Fibroblast of lung (primary cell): ENCODE measurements at regions not wholly inside any gene's neighbourhood (a gene's known extent, or its start where the extent isn't known, plus 50 kb on each side); places are given as distances from the start of the nearest gene placed in this dataset.

Source experiments
- DNase-seq, 2 donors: peaks; one replicate each; pipeline versions ENCODE4 v3.0.0 to v3.0.0-alpha.2; 2010; ENCODE audit warnings: low read depth in 2 of 2
- H2AFZ ChIP-seq: 2 replicates; pipeline ENCODE4 v1.5.1; 2012; ENCODE audit warnings: low read length, control low read depth, inconsistent platforms
- H3K27ac ChIP-seq: 2 replicates; pipeline ENCODE4 v1.5.1; 2011; ENCODE audit warnings: low read length, control low read depth; ENCODE audit not compliant: insufficient read depth
- H3K27me3 ChIP-seq: 2 replicates; pipeline ENCODE4 v1.5.1; 2011; ENCODE audit warnings: mild to moderate bottlenecking, low read length; ENCODE audit not compliant: control insufficient read depth, insufficient read depth
- H3K36me3 ChIP-seq: 2 replicates; pipeline ENCODE4 v1.5.1; 2011; ENCODE audit warnings: low read length; ENCODE audit not compliant: control insufficient read depth, insufficient read depth
- H3K4me1 ChIP-seq: 2 replicates; pipeline ENCODE4 v1.5.1; 2011; ENCODE audit warnings: low read length; ENCODE audit not compliant: control insufficient read depth, insufficient read depth; ENCODE audit errors: extremely low read depth
- H3K4me2 ChIP-seq: 2 replicates; pipeline ENCODE4 v1.5.1; 2011; ENCODE audit warnings: low read length, control low read depth; ENCODE audit not compliant: insufficient read depth; ENCODE audit errors: extremely low read depth
- H3K4me3 ChIP-seq, 4 experiments: fragments of 200-600 bp in 1 of 4; sonication (generic) in 1 of 4; replicated peaks in 1 of 4; 2 replicates each; pipeline ENCODE4 v1.5.1; 2011 to 2016; ENCODE audit warnings: low read length in 4 of 4, low read depth in 3 of 4, mild to moderate bottlenecking in 3 of 4, control low read depth in 2 of 4, inconsistent platforms in 1 of 4, mixed read lengths in 1 of 4; ENCODE audit not compliant: insufficient read depth in 1 of 4; ENCODE audit errors: control extremely low read depth in 1 of 4
- H3K79me2 ChIP-seq: 2 replicates; pipeline ENCODE4 v1.5.1; 2012; ENCODE audit warnings: mild to moderate bottlenecking, low read length, inconsistent platforms; ENCODE audit not compliant: control insufficient read depth, insufficient read depth
- H3K9ac ChIP-seq: 2 replicates; pipeline ENCODE4 v1.5.1; 2011; ENCODE audit warnings: mild to moderate bottlenecking, low read length, control low read depth; ENCODE audit not compliant: insufficient read depth
- H3K9me3 ChIP-seq: 2 replicates; pipeline ENCODE4 v1.5.1; 2012; ENCODE audit warnings: low read depth, low read length; ENCODE audit not compliant: control insufficient read depth, insufficient read depth
- H4K20me1 ChIP-seq: 2 replicates; pipeline ENCODE4 v1.5.1; 2011; ENCODE audit warnings: low read length; ENCODE audit not compliant: control insufficient read depth, insufficient read depth; ENCODE audit errors: extremely low read depth
- EZH2 ChIP-seq: IDR thresholded peaks from 2 replicates; pipeline ENCODE4 v1.5.1; 2012; ENCODE audit warnings: low read length, control low read depth, mild to moderate bottlenecking; ENCODE audit errors: missing control alignments
- TF ChIP-seq, protein P1 (sequence below), 2 donors: IDR thresholded peaks in 1 of 2; conservative IDR thresholded peaks in 1 of 2; 1 replicate in 1 of 2; 2 replicates in 1 of 2; pipeline ENCODE4 v1.5.1; 2011 to 2012; ENCODE audit warnings: low read length in 2 of 2, control low read depth in 1 of 2, inconsistent platforms in 1 of 2, low read depth in 1 of 2, mild to moderate bottlenecking in 1 of 2

DNA sequence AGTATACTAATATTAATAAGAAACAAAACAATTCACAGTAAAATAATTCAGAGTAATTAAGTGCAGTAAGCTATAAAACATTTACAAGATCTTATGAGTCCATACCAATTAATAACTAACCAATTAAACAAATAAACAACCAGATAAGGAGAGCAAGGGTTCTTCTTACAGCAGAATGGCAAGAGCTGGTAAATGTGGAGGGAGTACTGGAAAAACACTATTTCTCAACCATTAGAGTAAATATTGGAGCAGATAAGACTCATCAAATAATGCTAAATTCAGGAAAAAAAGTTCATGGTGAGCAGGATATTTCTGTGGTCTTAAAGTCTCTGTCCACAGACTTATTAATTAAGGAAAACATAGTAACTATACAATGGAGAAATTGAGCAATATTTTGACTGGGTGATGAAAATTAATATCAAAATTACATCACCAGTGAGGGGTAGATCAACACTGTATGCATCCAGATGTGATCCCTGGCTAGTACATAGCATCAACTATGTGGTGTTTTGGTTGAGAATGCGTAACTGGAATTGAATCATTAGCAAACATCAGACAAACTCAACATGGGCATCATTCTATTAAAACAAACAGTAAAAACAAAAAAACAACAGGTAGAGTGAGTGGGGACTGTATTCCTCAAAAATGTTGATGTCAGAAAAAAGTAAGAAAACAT, 1376.7 kb downstream of the PCDH19 start:
- H3K27ac ChIP-seq = no peak overlapping the region
- no peaks in the 10 kb centered on the region for H4K20me1 ChIP-seq
- no peak for DNase-seq
- H2AFZ ChIP-seq = no peak overlapping the region
- no peak overlapping the region for H3K9ac ChIP-seq
- H3K4me3 ChIP-seq = no peak overlapping the region
- no peaks in the 10 kb centered on the region for H3K36me3 ChIP-seq
- no peaks in the 10 kb centered on the region for H3K4me1 ChIP-seq
- H3K4me2 ChIP-seq = no peak overlapping the region
- TF ChIP-seq, protein P1, sequence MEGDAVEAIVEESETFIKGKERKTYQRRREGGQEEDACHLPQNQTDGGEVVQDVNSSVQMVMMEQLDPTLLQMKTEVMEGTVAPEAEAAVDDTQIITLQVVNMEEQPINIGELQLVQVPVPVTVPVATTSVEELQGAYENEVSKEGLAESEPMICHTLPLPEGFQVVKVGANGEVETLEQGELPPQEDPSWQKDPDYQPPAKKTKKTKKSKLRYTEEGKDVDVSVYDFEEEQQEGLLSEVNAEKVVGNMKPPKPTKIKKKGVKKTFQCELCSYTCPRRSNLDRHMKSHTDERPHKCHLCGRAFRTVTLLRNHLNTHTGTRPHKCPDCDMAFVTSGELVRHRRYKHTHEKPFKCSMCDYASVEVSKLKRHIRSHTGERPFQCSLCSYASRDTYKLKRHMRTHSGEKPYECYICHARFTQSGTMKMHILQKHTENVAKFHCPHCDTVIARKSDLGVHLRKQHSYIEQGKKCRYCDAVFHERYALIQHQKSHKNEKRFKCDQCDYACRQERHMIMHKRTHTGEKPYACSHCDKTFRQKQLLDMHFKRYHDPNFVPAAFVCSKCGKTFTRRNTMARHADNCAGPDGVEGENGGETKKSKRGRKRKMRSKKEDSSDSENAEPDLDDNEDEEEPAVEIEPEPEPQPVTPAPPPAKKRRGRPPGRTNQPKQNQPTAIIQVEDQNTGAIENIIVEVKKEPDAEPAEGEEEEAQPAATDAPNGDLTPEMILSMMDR (conservative IDR thresholded peaks at IDR 0.05 in 1 of 2, IDR thresholded peaks at IDR 0.05 in 1 of 2; ENCODE audit: low read depth in 1 of 2, low read length in 2 of 2) = no peak
- no peak for TF ChIP-seq EZH2
- no peaks in the 10 kb centered on the region for H3K9me3 ChIP-seq
- no peaks in the 10 kb centered on the region for H3K79me2 ChIP-seq
- no peaks in the 10 kb centered on the region for H3K27me3 ChIP-seq

DNA sequence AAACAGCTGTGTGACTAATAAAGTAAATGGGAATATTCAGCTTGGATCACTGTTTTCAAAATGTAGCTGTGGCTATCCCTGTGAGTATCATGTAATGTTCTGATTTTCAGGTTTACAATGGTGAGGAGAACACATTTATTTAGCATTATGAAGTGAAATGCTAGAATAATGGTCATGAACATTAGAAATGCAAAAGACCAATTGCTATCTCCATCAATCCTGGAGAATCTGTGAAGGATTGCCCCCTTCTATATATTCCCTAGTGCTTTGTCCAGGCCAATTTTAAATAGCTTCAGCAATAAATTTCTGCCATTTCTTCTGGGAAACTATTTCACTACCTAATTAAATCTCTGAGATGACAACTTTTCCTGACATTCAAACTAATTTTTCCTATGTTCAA, 1399.1 kb downstream of the PCDH19 start:
- no peak for TF ChIP-seq EZH2
- TF ChIP-seq, protein P1 (conservative IDR thresholded peaks at IDR 0.05 in 1 of 2, IDR thresholded peaks at IDR 0.05 in 1 of 2; ENCODE audit: low read depth in 1 of 2, low read length in 2 of 2) = no peak
- DNase-seq = no peak
- H3K36me3 ChIP-seq = no peaks in the 10 kb centered on the region
- no peaks in the 10 kb centered on the region for H3K9me3 ChIP-seq
- no peak overlapping the region for H3K4me2 ChIP-seq
- H3K4me3 ChIP-seq = no peak overlapping the region
- no peaks in the 10 kb centered on the region for H3K27me3 ChIP-seq
- no peaks in the 10 kb centered on the region for H3K79me2 ChIP-seq
- H3K4me1 ChIP-seq = no peaks in the 10 kb centered on the region
- H2AFZ ChIP-seq = no peak overlapping the region
- no peaks in the 10 kb centered on the region for H4K20me1 ChIP-seq
- no peak overlapping the region for H3K9ac ChIP-seq
- no peak overlapping the region for H3K27ac ChIP-seq

DNA sequence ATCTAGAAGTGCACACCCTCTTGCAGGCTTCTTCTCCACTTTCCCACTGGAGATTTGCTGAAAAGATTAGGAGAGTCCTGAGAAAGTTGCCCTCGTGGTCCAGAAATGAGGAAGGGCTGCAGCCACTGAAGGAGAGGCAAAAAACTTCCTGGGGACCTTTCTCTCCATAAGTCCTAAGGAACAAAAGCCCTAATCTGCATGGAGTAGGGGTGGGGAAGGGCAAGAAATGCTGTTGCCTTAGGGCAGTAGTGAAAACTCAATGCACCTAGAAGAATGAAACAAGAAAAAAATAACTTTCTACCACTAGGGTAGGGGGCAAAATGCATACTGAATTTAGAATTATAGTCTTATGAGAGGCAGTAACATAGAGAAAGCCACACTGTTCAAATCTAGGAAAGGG, 1408.8 kb downstream of the PCDH19 start:
- Histone ChIP-seq H4K20me1 (no peaks in the 10 kb centered on the region), H3K4me2 (no peak overlapping the region)

More for the DNA sequence above, 1408.8 kb downstream of the PCDH19 start:
- no peak for DNase-seq
- Histone ChIP-seq H3K4me3 (no peak overlapping the region), H3K4me1 (no peaks in the 10 kb centered on the region), H3K27me3 (no peaks in the 10 kb centered on the region), H3K27ac (no peak overlapping the region), H3K79me2 (no peaks in the 10 kb centered on the region), H3K36me3 (no peaks in the 10 kb centered on the region), H3K9ac (no peak overlapping the region), H2AFZ (no peak overlapping the region), H3K9me3 (no peaks in the 10 kb centered on the region)
- TF ChIP-seq EZH2 = no peak
- TF ChIP-seq, protein P1 (conservative IDR thresholded peaks at IDR 0.05 in 1 of 2, IDR thresholded peaks at IDR 0.05 in 1 of 2; ENCODE audit: low read depth in 1 of 2, low read length in 2 of 2) = no peak
